CD14-positive monocyte (primary cell): ENCODE measurements at regions not wholly inside any gene's neighbourhood (a gene's known extent, or its start where the extent isn't known, plus 50 kb on each side); places are given as distances from the start of the nearest gene placed in this dataset.

Experiments
- DNase-seq, 3 donors: peaks; one replicate each; pipeline ENCODE4 v3.0.0-alpha.2; 2011 to 2022
- H2AFZ ChIP-seq: 2 replicates; pipeline ENCODE4 v1.6.0; 2012; ENCODE audit warnings: mild to moderate bottlenecking, low read depth, low read length, inconsistent platforms; ENCODE audit not compliant: insufficient read depth, poor library complexity, severe bottlenecking
- H3K27ac ChIP-seq, 2 donors: 1 replicate in 1 of 2; 2 replicates in 1 of 2; pipeline ENCODE4 v1.5.1; 2012 to 2013; ENCODE audit warnings: low read length in 2 of 2, control low read depth in 1 of 2, inconsistent platforms in 1 of 2, low read depth in 1 of 2, mild to moderate bottlenecking in 1 of 2
- H3K27me3 ChIP-seq, 2 donors: one replicate each; pipeline versions ENCODE4 v1.6.0 to v1.6.1; 2011 to 2013; ENCODE audit warnings: low read length in 2 of 2; ENCODE audit not compliant: control insufficient read depth in 2 of 2, insufficient read depth in 2 of 2
- H3K36me3 ChIP-seq, 2 donors: replicated peaks in 1 of 2; 1 replicate in 1 of 2; 2 replicates in 1 of 2; pipeline versions ENCODE4 v1.5.1 to v1.6.1; 2012 to 2013; ENCODE audit warnings: low read length in 2 of 2, control low read depth in 1 of 2, inconsistent platforms in 1 of 2, mild to moderate bottlenecking in 1 of 2; ENCODE audit not compliant: insufficient read depth in 2 of 2, control insufficient read depth in 1 of 2
- H3K4me1 ChIP-seq, 2 donors: 1 replicate in 1 of 2; 2 replicates in 1 of 2; pipeline versions ENCODE4 v1.5.1 to v1.6.1; 2012 to 2013; ENCODE audit warnings: low read length in 2 of 2, control low read depth in 1 of 2, inconsistent platforms in 1 of 2, mild to moderate bottlenecking in 1 of 2, moderate library complexity in 1 of 2; ENCODE audit not compliant: insufficient read depth in 2 of 2, control insufficient read depth in 1 of 2
- H3K4me2 ChIP-seq: replicated peaks from 2 replicates; pipeline ENCODE3; 2012; ENCODE audit warnings: low read length, moderate library complexity, mild to moderate bottlenecking; ENCODE audit not compliant: poor library complexity, severe bottlenecking; ENCODE audit errors: extremely low read depth
- H3K4me3 ChIP-seq, 3 experiments: fragments of 200-600 bp in 1 of 3; sonication (generic) in 1 of 3; replicated peaks in 1 of 3; 1 replicate in 2 of 3; 2 replicates in 1 of 3; pipeline ENCODE4 v1.5.1; 2011 to 2013; ENCODE audit warnings: low read length in 3 of 3, mild to moderate bottlenecking in 3 of 3, control low read depth in 2 of 3, low read depth in 2 of 3, inconsistent platforms in 1 of 3, moderate library complexity in 1 of 3
- H3K79me2 ChIP-seq: 2 replicates; pipeline ENCODE4 v1.6.0; 2012; ENCODE audit warnings: mild to moderate bottlenecking, control low read depth, inconsistent platforms, low read length, moderate library complexity; ENCODE audit not compliant: insufficient read depth
- H3K9ac ChIP-seq: 2 replicates; pipeline ENCODE4 v1.6.0; 2017; ENCODE audit warnings: low read length, mild to moderate bottlenecking; ENCODE audit not compliant: insufficient read depth, poor library complexity, severe bottlenecking
- H3K9me3 ChIP-seq, 2 donors: replicated peaks in 1 of 2; 1 replicate in 1 of 2; 2 replicates in 1 of 2; pipeline versions ENCODE4 v1.5.1 to v1.6.1; 2012 to 2013; ENCODE audit warnings: low read length in 2 of 2, control low read depth in 1 of 2; ENCODE audit not compliant: control insufficient read depth in 1 of 2, insufficient read depth in 1 of 2
- H4K20me1 ChIP-seq: 2 replicates; pipeline ENCODE4 v1.6.0; 2012; ENCODE audit warnings: mild to moderate bottlenecking, low read length, control low read depth, moderate library complexity; ENCODE audit not compliant: insufficient read depth
- H3K27ac Mint-ChIP-seq, 7 donors: one replicate each; pipeline ENCODE4 v1.8.0; 2020; ENCODE audit warnings: mild to moderate bottlenecking in 7 of 7, mixed read lengths in 7 of 7, moderate library complexity in 6 of 7, inconsistent platforms in 2 of 7
- H3K27me3 Mint-ChIP-seq, 3 donors: one replicate each; pipeline ENCODE4 v1.8.0; 2021 to 2022; ENCODE audit warnings: low read depth in 3 of 3, mild to moderate bottlenecking in 3 of 3, mixed read lengths in 3 of 3, moderate library complexity in 3 of 3, inconsistent platforms in 1 of 3
- H3K36me3 Mint-ChIP-seq, 2 donors: one replicate each; pipeline ENCODE4 v1.8.0; 2020; ENCODE audit warnings: mixed read lengths in 2 of 2, inconsistent platforms in 1 of 2, mild to moderate bottlenecking in 1 of 2
- H3K4me1 Mint-ChIP-seq: one replicate; pipeline ENCODE4 v1.8.0; 2020; ENCODE audit warnings: mild to moderate bottlenecking, mixed read lengths
- H3K4me3 Mint-ChIP-seq, 2 donors: one replicate each; pipeline ENCODE4 v1.8.0; 2020; ENCODE audit warnings: mild to moderate bottlenecking in 2 of 2, mixed read lengths in 2 of 2, moderate library complexity in 1 of 2
- H3K9me3 Mint-ChIP-seq, 7 donors: one replicate each; pipeline ENCODE4 v1.8.0; 2020 to 2022; ENCODE audit warnings: mixed read lengths in 7 of 7, mild to moderate bottlenecking in 6 of 7, moderate library complexity in 6 of 7, inconsistent platforms in 2 of 7
- WGBS: methylation state at CpG from one replicate; pipeline ENCODE4 v1.1.5; 2013; ENCODE audit warnings: missing lambda C conversion rate; ENCODE audit not compliant: insufficient coverage; 5-methylcytosine and 5-hydroxymethylcytosine counted together
- intact Hi-C, 2 donors: fragments of 100-400 bp; cut with micrococcal nuclease; formaldehyde crosslinking; loops; one replicate each; pipeline versions ENCODE4 v1.15.0 to v1.15.1; 2023
- TF ChIP-seq, protein P1 (sequence below): fragments of 200-600 bp; IDR thresholded peaks from one replicate; pipeline ENCODE4 v1.8.0; 2022; ENCODE audit warnings: antibody characterized with exemption, mild to moderate bottlenecking

GRCh38 chr6:139904568-139904967 lies 530.1 kb upstream of the CITED2 start:
- H3K9ac ChIP-seq: no peak overlapping the region
- TF ChIP-seq, protein P1, sequence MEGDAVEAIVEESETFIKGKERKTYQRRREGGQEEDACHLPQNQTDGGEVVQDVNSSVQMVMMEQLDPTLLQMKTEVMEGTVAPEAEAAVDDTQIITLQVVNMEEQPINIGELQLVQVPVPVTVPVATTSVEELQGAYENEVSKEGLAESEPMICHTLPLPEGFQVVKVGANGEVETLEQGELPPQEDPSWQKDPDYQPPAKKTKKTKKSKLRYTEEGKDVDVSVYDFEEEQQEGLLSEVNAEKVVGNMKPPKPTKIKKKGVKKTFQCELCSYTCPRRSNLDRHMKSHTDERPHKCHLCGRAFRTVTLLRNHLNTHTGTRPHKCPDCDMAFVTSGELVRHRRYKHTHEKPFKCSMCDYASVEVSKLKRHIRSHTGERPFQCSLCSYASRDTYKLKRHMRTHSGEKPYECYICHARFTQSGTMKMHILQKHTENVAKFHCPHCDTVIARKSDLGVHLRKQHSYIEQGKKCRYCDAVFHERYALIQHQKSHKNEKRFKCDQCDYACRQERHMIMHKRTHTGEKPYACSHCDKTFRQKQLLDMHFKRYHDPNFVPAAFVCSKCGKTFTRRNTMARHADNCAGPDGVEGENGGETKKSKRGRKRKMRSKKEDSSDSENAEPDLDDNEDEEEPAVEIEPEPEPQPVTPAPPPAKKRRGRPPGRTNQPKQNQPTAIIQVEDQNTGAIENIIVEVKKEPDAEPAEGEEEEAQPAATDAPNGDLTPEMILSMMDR: no peak
- peak overlapping the region in 1 of 2 donors; percentile 81 for H3K27ac ChIP-seq
- intact Hi-C loops: no loop called here
- Mint-ChIP-seq H3K36me3 (peaks cover 0 to 5% of the 10 kb centered on the region in 2 donors), H3K4me1 (peaks cover 38% of the 10 kb centered on the region), H3K27ac (peak overlapping the region; percentile 84 to 92 (median 88)), H3K4me3 (no peak overlapping the region), H3K27me3 (peaks cover 0 to 2% (median 0%) of the 10 kb centered on the region in 3 donors), H3K9me3 (peaks cover 0 to 13% (median 6%) of the 10 kb centered on the region in 7 donors)
- H3K79me2 ChIP-seq: no peaks in the 10 kb centered on the region
- no peaks in the 10 kb centered on the region for H3K27me3 ChIP-seq
- H2AFZ ChIP-seq: no peak overlapping the region
- H3K9me3 ChIP-seq: peaks cover 4 to 6% of the 10 kb centered on the region in 2 donors
- H3K4me2 ChIP-seq: peak overlapping the region; percentile 54
- no peak overlapping the region for H3K4me3 ChIP-seq
- no peaks in the 10 kb centered on the region for H4K20me1 ChIP-seq
- no CpG with 5 or more reads among the region's 1 CpG for WGBS
- H3K36me3 ChIP-seq: no peaks in the 10 kb centered on the region
- no peak for DNase-seq
- H3K4me1 ChIP-seq: peaks cover 39 to 43% of the 10 kb centered on the region in 2 donors

DNA sequence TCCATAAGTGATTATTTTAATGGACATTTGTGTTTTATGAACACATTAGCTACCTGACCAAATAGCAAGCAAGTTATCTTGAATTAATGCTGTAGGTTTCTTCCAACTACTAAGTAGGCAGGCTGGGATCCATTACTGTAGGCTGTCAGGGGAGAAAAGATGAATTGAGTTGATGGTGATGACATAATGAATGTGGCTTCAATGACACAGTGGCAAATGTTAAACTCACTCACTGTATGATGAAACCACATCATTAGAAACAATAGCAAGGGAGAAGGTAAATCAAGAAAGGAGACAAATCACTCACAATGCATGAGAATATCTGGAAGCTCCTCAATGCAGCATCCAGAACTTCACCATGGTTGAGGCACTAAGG lies 529.7 kb upstream of the CITED2 start:
- Histone ChIP-seq H3K27me3 (no peaks in the 10 kb centered on the region), H3K36me3 (no peaks in the 10 kb centered on the region), H3K4me3 (peak overlapping the region in 1 of 3 experiments; percentile 38), H4K20me1 (no peaks in the 10 kb centered on the region), H2AFZ (no peak overlapping the region), H3K27ac (peak overlapping the region in 1 of 2 donors; percentile 81), H3K9ac (peak overlapping the region; percentile 23), H3K4me2 (peak overlapping the region; percentile 54), H3K4me1 (peaks cover 39 to 43% of the 10 kb centered on the region in 2 donors), H3K9me3 (peaks cover 4 to 6% of the 10 kb centered on the region in 2 donors), H3K79me2 (no peaks in the 10 kb centered on the region)
- peaks cover 0 to 5% of the 10 kb centered on the region in 2 donors for H3K36me3 Mint-ChIP-seq
- intact Hi-C loops: no loop called here
- H3K9me3 Mint-ChIP-seq: peaks cover 0 to 13% (median 6%) of the 10 kb centered on the region in 7 donors
- H3K27me3 Mint-ChIP-seq: peaks cover 0 to 2% (median 0%) of the 10 kb centered on the region in 3 donors
- H3K27ac Mint-ChIP-seq: peak overlapping the region; percentile 84 to 92 (median 88)
- TF ChIP-seq, protein P1: no peak
- no peak overlapping the region for H3K4me3 Mint-ChIP-seq
- DNase-seq: peak in 2 of 3 donors; percentile 54 to 58
- H3K4me1 Mint-ChIP-seq: peaks cover 38% of the 10 kb centered on the region
